AG10803 (cell line): ENCODE measurements at regions not wholly inside any gene's neighbourhood (a gene's known extent, or its start where the extent isn't known, plus 50 kb on each side); places are given as distances from the start of the nearest gene placed in this dataset.

Experiments
- DNase-seq: peaks from one replicate; pipeline ENCODE4 v3.0.0; 2010; ENCODE audit warnings: low read depth
- H3K4me3 ChIP-seq: 2 replicates; pipeline ENCODE4 v1.5.1; 2011; ENCODE audit warnings: mild to moderate bottlenecking, low read length, control low read depth
- CTCF ChIP-seq: conservative IDR thresholded peaks from 2 replicates; pipeline ENCODE4 v1.5.1; 2011; ENCODE audit warnings: mild to moderate bottlenecking, low read length, control low read depth, inconsistent platforms

- H3K4me3 ChIP-seq = no peak overlapping the region
- no peak for TF ChIP-seq CTCF
- DNase-seq = no peak
These were observed 392.5 kb downstream of the RPS24 start for GRCh38 chr10:78426181-78426580.

GRCh38 chr10:78427497-78428031 lies 393.9 kb downstream of the RPS24 start:
- H3K4me3 ChIP-seq = no peak overlapping the region
- no peak for TF ChIP-seq CTCF
- no peak for DNase-seq

- no peak for DNase-seq
- no peak overlapping the region for H3K4me3 ChIP-seq
- no peak for TF ChIP-seq CTCF
These were observed 394.9 kb downstream of the RPS24 start for GRCh38 chr10:78428579-78428978.

- no peak for TF ChIP-seq CTCF
- no peak overlapping the region for H3K4me3 ChIP-seq
- DNase-seq = no peak
These were observed 396.3 kb downstream of the RPS24 start for GRCh38 chr10:78429984-78430383.

- no peak overlapping the region for H3K4me3 ChIP-seq
- peak; percentile 20 for DNase-seq
- TF ChIP-seq CTCF = 0 out of 2 replicates have a peak, but pooled peaks have one; percentile 28
These were observed 398.9 kb downstream of the RPS24 start for GRCh38 chr10:78432583-78432982.

- TF ChIP-seq CTCF = no peak
- no peak for DNase-seq
- no peak overlapping the region for H3K4me3 ChIP-seq
These were observed 399.5 kb downstream of the RPS24 start for GRCh38 chr10:78433076-78433595.

- no peak for DNase-seq
- H3K4me3 ChIP-seq = no peak overlapping the region
- no peak for TF ChIP-seq CTCF
These were observed 400.3 kb downstream of the RPS24 start for GRCh38 chr10:78433766-78434535.
